K562 (cell line): ENCODE measurements at regions not wholly inside any gene's neighbourhood (a gene's known extent, or its start where the extent isn't known, plus 50 kb on each side); places are given as distances from the start of the nearest gene placed in this dataset.

Experiments used
- ATAC-seq: fragments of 200-7000 bp; cut with Tn5 transposase; 3 replicates; pipeline ENCODE4 v1.9.1; 2020; ENCODE audit warnings: moderate library complexity
- BruUV-seq: library from RNA; stranded (reverse); fragments of 400-500 nt; replicated peaks from 2 replicates; lab custom pipeline; 2021; lab: Mats Ljungman, UMichigan
- CTCF ChIA-PET: fragments of 300-600 bp; formaldehyde crosslinking; extraction: SDS; loops from one replicate; lab custom pipeline; 2021; ENCODE audit warnings: low intra/inter-chr PET ratio; lab: Yijun Ruan, JAX
- POLR2A ChIA-PET: fragments of 300-600, 350-650 bp; sonication (Branson Sonifier 250); formaldehyde crosslinking; extraction: SDS; loops from one replicate; lab custom pipeline; 2021; ENCODE audit warnings: antibody characterized with exemption, inconsistent platforms; lab: Yijun Ruan, JAX
- DNase-seq, 4 experiments: peaks; one replicate each; pipeline versions ENCODE4 v3.0.0 to v3.0.0-alpha.2; 2011 to 2018; ENCODE audit warnings: low spot score in 3 of 4, mixed read lengths in 3 of 4; ENCODE audit errors: extremely low read depth in 1 of 4
- FAIRE-seq: peaks from 2 replicates; lab custom pipeline; 2011; peaks lifted over from hg19 to GRCh38; lab: Jason Lieb, UNC
- H2AFZ ChIP-seq: 2 replicates; pipeline ENCODE4 v1.6.0; 2011; ENCODE audit warnings: low read depth, low read length, control low read depth, inconsistent platforms
- H3K27ac ChIP-seq: fragments of 200-600 bp; 3 replicates; pipeline ENCODE4 v1.8.0; 2011; ENCODE audit warnings: low read depth, mild to moderate bottlenecking, control low read depth, inconsistent platforms, low read length, moderate library complexity, mixed read lengths; ENCODE audit errors: extremely low read depth
- H3K27me3 ChIP-seq, 2 experiments: fragments of 300-600 bp in 1 of 2; 2 replicates in 1 of 2; 3 replicates in 1 of 2; pipeline versions ENCODE4 v1.6.0 to v1.8.0; 2011; ENCODE audit warnings: inconsistent platforms in 2 of 2, low read length in 2 of 2, mild to moderate bottlenecking in 1 of 2, mixed read lengths in 1 of 2, moderate library complexity in 1 of 2; ENCODE audit not compliant: control insufficient read depth in 2 of 2, insufficient read depth in 2 of 2
- H3K36me3 ChIP-seq: fragments of 300-600 bp; 3 replicates; pipeline ENCODE4 v1.8.0; 2011; ENCODE audit warnings: mild to moderate bottlenecking, low read length, inconsistent platforms; ENCODE audit not compliant: control insufficient read depth, insufficient read depth
- H3K4me1 ChIP-seq, 2 experiments: fragments of 200-600 bp in 1 of 2; replicated peaks in 1 of 2; 2 replicates in 1 of 2; 3 replicates in 1 of 2; pipeline versions ENCODE4 v1.5.1 to v1.8.0; 2011; ENCODE audit warnings: inconsistent platforms in 2 of 2, low read length in 2 of 2, mild to moderate bottlenecking in 1 of 2, mixed read lengths in 1 of 2, moderate library complexity in 1 of 2; ENCODE audit not compliant: control insufficient read depth in 2 of 2, insufficient read depth in 2 of 2
- H3K4me2 ChIP-seq: 2 replicates; pipeline ENCODE4 v1.6.1; 2011; ENCODE audit warnings: low read length, control low read depth, inconsistent platforms, mixed read lengths; ENCODE audit not compliant: insufficient read depth
- H3K4me3 ChIP-seq: fragments of 200-600 bp; sonication (generic), shearing (Covaris generic); 2 replicates; pipeline ENCODE4 v1.5.1; 2016; ENCODE audit warnings: control low read depth, inconsistent platforms
- H3K79me2 ChIP-seq: fragments of 200-600 bp; 3 replicates; pipeline ENCODE4 v1.8.0; 2011; ENCODE audit warnings: low read length, inconsistent platforms; ENCODE audit not compliant: control insufficient read depth, insufficient read depth
- H3K9ac ChIP-seq, 2 experiments: 2 replicates each; pipeline versions ENCODE4 v1.6.0 to v1.6.1; 2011; ENCODE audit warnings: low read depth in 2 of 2, low read length in 2 of 2, control low read depth in 1 of 2, inconsistent platforms in 1 of 2, mild to moderate bottlenecking in 1 of 2, mixed read lengths in 1 of 2; ENCODE audit not compliant: insufficient read depth in 1 of 2
- H3K9me1 ChIP-seq: one replicate; pipeline ENCODE4 v1.6.0; 2011; ENCODE audit warnings: inconsistent platforms, mild to moderate bottlenecking, low read length, moderate library complexity; ENCODE audit not compliant: control insufficient read depth, insufficient read depth
- H3K9me3 ChIP-seq: replicated peaks from 2 replicates; pipeline ENCODE4 v1.5.1; 2011; ENCODE audit warnings: low read depth, low read length, inconsistent platforms; ENCODE audit not compliant: control insufficient read depth, insufficient read depth
- H4K20me1 ChIP-seq: replicated peaks from 2 replicates; pipeline ENCODE4 v1.6.1; 2011; ENCODE audit warnings: low read length, inconsistent platforms, mixed read lengths; ENCODE audit not compliant: control insufficient read depth, insufficient read depth
- ATF6 ChIP-seq: sonication (generic); formaldehyde crosslinking; IDR thresholded peaks from 2 replicates; pipeline ENCODE4 v1.4.0; 2020; ENCODE audit warnings: mild to moderate bottlenecking, missing genetic modification reagents
- E2F5 ChIP-seq: sonication (generic); formaldehyde crosslinking; IDR thresholded peaks from 2 replicates; pipeline ENCODE4 v1.8.0; 2022; ENCODE audit warnings: mild to moderate bottlenecking, missing genetic modification reagents
- GABPB1 ChIP-seq: sonication (generic); formaldehyde crosslinking; IDR thresholded peaks from 2 replicates; pipeline ENCODE4 v1.8.0; 2022; ENCODE audit warnings: mild to moderate bottlenecking, missing genetic modification reagents
- JUNB ChIP-seq: fragments of 450-650 bp; formaldehyde crosslinking; conservative IDR thresholded peaks from 2 replicates; pipeline ENCODE4 v1.4.0; 2020; ENCODE audit warnings: mild to moderate bottlenecking
- NCOA4 ChIP-seq: fragments of 450-650 bp; IDR thresholded peaks from 2 replicates; pipeline ENCODE4 v1.6.1; 2018; ENCODE audit warnings: mild to moderate bottlenecking; ENCODE audit not compliant: partially characterized antibody
- PTTG1 ChIP-seq: fragments of 450-650 bp; IDR thresholded peaks from 2 replicates; pipeline ENCODE4 v1.6.1; 2016; ENCODE audit warnings: low read depth, mild to moderate bottlenecking, missing genetic modification characterization, missing compliant biosample characterization
- SMARCA4 ChIP-seq: fragments of 450-650 bp; IDR thresholded peaks from 2 replicates; pipeline ENCODE4 v1.6.1; 2016
- ZNF79 ChIP-seq: fragments of 250-450 bp; sonication (Bioruptor Pico); IDR thresholded peaks from 2 replicates; pipeline ENCODE4 v1.4.0; 2020; ENCODE audit warnings: low read depth, mild to moderate bottlenecking, moderate library complexity
- WGBS: fragments of 100-300 bp; shearing (Covaris generic); methylation state at CpG from one replicate; pipeline ENCODE4 v1.1.6; 2016; ENCODE audit warnings: low coverage, mixed read lengths; ENCODE audit not compliant: insufficient coverage; ENCODE audit errors: missing lambda C conversion rate; 5-methylcytosine and 5-hydroxymethylcytosine counted together
- in situ Hi-C: fragments of 300-500 bp; cut with MboI; formaldehyde crosslinking; loops from 4 replicates; pipeline ENCODE4 v1.15.0; 2018; ENCODE audit warnings: inconsistent platforms, mixed read lengths
- intact Hi-C: fragments of 100-400 bp; cut with micrococcal nuclease; formaldehyde crosslinking; loops from 2 replicates; pipeline ENCODE4 v1.14.2; 2022

- TF ChIP-seq ATF6 (CRISPR knock-in tag) (no peak), E2F5 (CRISPR knock-in tag) (no peak), SMARCA4 (no peak), ZNF79 (CRISPR knock-in tag) (no peak), NCOA4 (no peak), GABPB1 (CRISPR knock-in tag) (no peak)
These were observed 390.2 kb downstream of the LRIG3 start (continued) for GRCh38 chr12:58529897-58530741.

GRCh38 chr12:58530742-58531062, 389.6 kb downstream of the LRIG3 start:
- POLR2A ChIA-PET: interaction anchor here (0.6 kb wide), 1 partner anchor 31 kb away, joined by 3 read pairs; no protein-coding TSS in a partner anchor
- intact Hi-C loops (no loop called here), in situ Hi-C loops (no loop called here)
- Histone ChIP-seq H3K36me3 (no peaks in the 10 kb centered on the region), H4K20me1 (no peaks in the 10 kb centered on the region), H3K27me3 (no peaks in the 10 kb centered on the region), H3K27ac (no peak overlapping the region), H3K4me2 (no peak overlapping the region), H3K9me3 (no peaks in the 10 kb centered on the region; the same call in 1 of the 2 replicates), H3K4me3 (no peak overlapping the region), H3K79me2 (no peaks in the 10 kb centered on the region), H2AFZ (no peak overlapping the region), H3K9ac (no peak overlapping the region), H3K4me1 (no peaks in the 10 kb centered on the region), H3K9me1 (no peaks in the 10 kb centered on the region)
- CTCF ChIA-PET: no interaction called here
- TF ChIP-seq JUNB (no peak), PTTG1 (tag) (no peak)
- DNase-seq (no peak), FAIRE-seq (no peak), ATAC-seq (no peak)
- BruUV-seq: no TSS peak
- 0% methylated on average over 2 of the region's 2 CpGs for WGBS
